ENCODE measurements at regions not wholly inside any gene's neighbourhood (a gene's known extent, or its start where the extent isn't known, plus 50 kb on each side); places are given as distances from the start of the nearest gene placed in this dataset.

DNA sequence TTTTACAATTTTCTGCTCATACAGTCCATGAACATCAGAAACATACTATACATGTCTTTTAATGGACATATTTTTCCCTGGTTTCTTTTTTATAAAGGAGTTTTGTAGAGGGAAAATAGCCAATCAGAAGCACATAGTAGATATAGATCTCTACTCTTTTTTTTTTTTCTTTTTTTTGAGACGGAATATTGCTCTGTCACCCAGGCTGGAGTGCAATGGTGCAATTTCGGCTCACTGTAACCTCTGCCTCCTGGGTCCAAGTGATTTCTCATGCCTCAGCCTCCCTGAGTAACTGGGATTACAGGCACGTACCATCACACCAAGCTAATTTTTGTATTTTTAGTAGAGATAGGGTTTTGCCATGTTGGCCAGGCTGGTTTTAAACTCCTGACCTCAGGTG, 83.2 kb upstream of the MGAT5 start:
- H3K4me1 Mint-ChIP-seq: peaks cover 84% of the 10 kb centered on the region
- peaks cover 67% of the 10 kb centered on the region for H4K20me1 ChIP-seq (ENCODE audit: control insufficient read depth, insufficient read depth, low read length, poor library complexity, severe bottlenecking)

GRCh38 chr2:134173338-134174016, 80.4 kb upstream of the MGAT5 start:
- intact Hi-C loops (cut with micrococcal nuclease): no loop called here
- ChIA-PET CTCF (interaction anchor here (1.6 to 2.1 kb wide), 2 partner anchors 72 to 238 kb away, joined by 3 to 6 read pairs; no protein-coding TSS in a partner anchor), POLR2A (no interaction called here)
- Histone ChIP-seq H3K9me3 (ENCODE audit: control extremely low read depth in 1 of 3, control insufficient read depth in 2 of 3, insufficient read depth in 1 of 3, low read length in 2 of 3) (no peaks in the 10 kb centered on the region), H3K27me3 (replicated peaks in 1 of 4; ENCODE audit: control extremely low read depth in 1 of 4, control insufficient read depth in 3 of 4, insufficient read depth in 4 of 4, low read length in 3 of 4) (no peaks in the 10 kb centered on the region), H3K79me2 (ENCODE audit: control insufficient read depth, insufficient read depth, low read length) (peaks cover 98% of the 10 kb centered on the region), H3K4me1 (ENCODE audit: control insufficient read depth in 2 of 2, insufficient read depth in 2 of 2, low read length in 2 of 2) (peaks cover 59 to 61% of the 10 kb centered on the region in 2 donors), H3K27ac (ENCODE audit: low read length in 2 of 2) (peak overlapping the region in 1 of 2 donors; percentile 56), H3K4me2 (replicated peaks; ENCODE audit: low read depth, low read length, poor library complexity, severe bottlenecking) (peak overlapping the region; percentile 0), H2AFZ (ENCODE audit: insufficient read depth, low read depth, low read length, poor library complexity, severe bottlenecking) (no peak overlapping the region), H3K36me3 (replicated peaks in 1 of 2; ENCODE audit: control extremely low read depth in 1 of 2, control insufficient read depth in 1 of 2, extremely low read depth in 1 of 2, insufficient read depth in 2 of 2, low read length in 1 of 2) (peaks cover 4 to 8% of the 10 kb centered on the region in 2 experiments), H3K9ac (ENCODE audit: low read length) (no peak overlapping the region), H3K4me3 (ENCODE audit: control extremely low read depth in 1 of 5, extremely low read depth in 1 of 5, insufficient read depth in 1 of 5, low read depth in 2 of 5, low read length in 4 of 5) (no peak overlapping the region), H4K20me1 (ENCODE audit: control insufficient read depth, insufficient read depth, low read length, poor library complexity, severe bottlenecking) (peaks cover 60% of the 10 kb centered on the region)
- no peaks in the 10 kb centered on the region for H3K27me3 Mint-ChIP-seq
- TF ChIP-seq, protein P1, sequence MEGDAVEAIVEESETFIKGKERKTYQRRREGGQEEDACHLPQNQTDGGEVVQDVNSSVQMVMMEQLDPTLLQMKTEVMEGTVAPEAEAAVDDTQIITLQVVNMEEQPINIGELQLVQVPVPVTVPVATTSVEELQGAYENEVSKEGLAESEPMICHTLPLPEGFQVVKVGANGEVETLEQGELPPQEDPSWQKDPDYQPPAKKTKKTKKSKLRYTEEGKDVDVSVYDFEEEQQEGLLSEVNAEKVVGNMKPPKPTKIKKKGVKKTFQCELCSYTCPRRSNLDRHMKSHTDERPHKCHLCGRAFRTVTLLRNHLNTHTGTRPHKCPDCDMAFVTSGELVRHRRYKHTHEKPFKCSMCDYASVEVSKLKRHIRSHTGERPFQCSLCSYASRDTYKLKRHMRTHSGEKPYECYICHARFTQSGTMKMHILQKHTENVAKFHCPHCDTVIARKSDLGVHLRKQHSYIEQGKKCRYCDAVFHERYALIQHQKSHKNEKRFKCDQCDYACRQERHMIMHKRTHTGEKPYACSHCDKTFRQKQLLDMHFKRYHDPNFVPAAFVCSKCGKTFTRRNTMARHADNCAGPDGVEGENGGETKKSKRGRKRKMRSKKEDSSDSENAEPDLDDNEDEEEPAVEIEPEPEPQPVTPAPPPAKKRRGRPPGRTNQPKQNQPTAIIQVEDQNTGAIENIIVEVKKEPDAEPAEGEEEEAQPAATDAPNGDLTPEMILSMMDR (IDR thresholded peaks at IDR 0.05): no peak
- no peak for TF ChIP-seq EZH2 (IDR thresholded peaks at IDR 0.05; ENCODE audit: borderline replicate concordance, insufficient read depth, low read depth, low read length, poor library complexity, severe bottlenecking)
- no peaks in the 10 kb centered on the region for H3K9me3 Mint-ChIP-seq (ENCODE audit: insufficient read depth)
- DNase-seq (no peak), ATAC-seq (ENCODE audit: low read depth) (no peak)
- peaks cover 84% of the 10 kb centered on the region for H3K4me1 Mint-ChIP-seq
- H3K4me3 Mint-ChIP-seq: no peak overlapping the region
- 92% methylated on average over 8 of the region's 14 CpGs for whole genome bisulfite sequencing (ENCODE audit: insufficient coverage)
- peak overlapping the region; percentile 75 for H3K27ac Mint-ChIP-seq

More for the DNA sequence above, 83.2 kb upstream of the MGAT5 start:
- ChIA-PET CTCF (interaction anchor here (1.9 kb wide), 1 partner anchor 53 kb away, joined by 6 read pairs; no protein-coding TSS in a partner anchor), POLR2A (interaction anchor here (0.6 kb wide), 1 partner anchor 22 kb away, joined by 4 read pairs; no protein-coding TSS in a partner anchor)
- Histone ChIP-seq H3K4me2 (replicated peaks; ENCODE audit: low read depth, low read length, poor library complexity, severe bottlenecking) (no peak overlapping the region), H3K27ac (ENCODE audit: low read length in 2 of 2) (no peak overlapping the region), H3K27me3 (replicated peaks in 1 of 4; ENCODE audit: control extremely low read depth in 1 of 4, control insufficient read depth in 3 of 4, insufficient read depth in 4 of 4, low read length in 3 of 4) (no peaks in the 10 kb centered on the region), H3K36me3 (replicated peaks in 1 of 2; ENCODE audit: control extremely low read depth in 1 of 2, control insufficient read depth in 1 of 2, extremely low read depth in 1 of 2, insufficient read depth in 2 of 2, low read length in 1 of 2) (peaks cover 0 to 10% of the 10 kb centered on the region in 2 experiments), H3K9me3 (ENCODE audit: control extremely low read depth in 1 of 3, control insufficient read depth in 2 of 3, insufficient read depth in 1 of 3, low read length in 2 of 3) (no peaks in the 10 kb centered on the region), H3K4me3 (ENCODE audit: control extremely low read depth in 1 of 5, extremely low read depth in 1 of 5, insufficient read depth in 1 of 5, low read depth in 2 of 5, low read length in 4 of 5) (no peak overlapping the region), H3K4me1 (ENCODE audit: control insufficient read depth in 2 of 2, insufficient read depth in 2 of 2, low read length in 2 of 2) (peaks cover 44 to 52% of the 10 kb centered on the region in 2 donors), H3K79me2 (ENCODE audit: control insufficient read depth, insufficient read depth, low read length) (peaks cover 100% of the 10 kb centered on the region), H2AFZ (ENCODE audit: insufficient read depth, low read depth, low read length, poor library complexity, severe bottlenecking) (no peak overlapping the region), H3K9ac (ENCODE audit: low read length) (no peak overlapping the region)
- intact Hi-C loops (cut with micrococcal nuclease): no loop called here
- 86% methylated on average over 1 of the region's 3 CpGs for WGBS (ENCODE audit: insufficient coverage)
- Mint-ChIP-seq H3K4me3 (no peak overlapping the region), H3K9me3 (ENCODE audit: insufficient read depth) (no peaks in the 10 kb centered on the region), H3K27ac (peak overlapping the region; percentile 51), H3K27me3 (no peaks in the 10 kb centered on the region)
- DNase-seq (no peak), ATAC-seq (ENCODE audit: low read depth) (no peak)
- TF ChIP-seq, protein P1 (IDR thresholded peaks at IDR 0.05): no peak
